ENCODE measurements at regions not wholly inside any gene's neighbourhood (a gene's known extent, or its start where the extent isn't known, plus 50 kb on each side); places are given as distances from the start of the nearest gene placed in this dataset.

- FAIRE-seq (no peak), DNase-seq (ENCODE audit: extremely low spot score, insufficient read length, low read depth) (no peak)
Measured at GRCh38 chr10:118939211-118940007, 90.1 kb upstream of the NANOS1 start.

DNA sequence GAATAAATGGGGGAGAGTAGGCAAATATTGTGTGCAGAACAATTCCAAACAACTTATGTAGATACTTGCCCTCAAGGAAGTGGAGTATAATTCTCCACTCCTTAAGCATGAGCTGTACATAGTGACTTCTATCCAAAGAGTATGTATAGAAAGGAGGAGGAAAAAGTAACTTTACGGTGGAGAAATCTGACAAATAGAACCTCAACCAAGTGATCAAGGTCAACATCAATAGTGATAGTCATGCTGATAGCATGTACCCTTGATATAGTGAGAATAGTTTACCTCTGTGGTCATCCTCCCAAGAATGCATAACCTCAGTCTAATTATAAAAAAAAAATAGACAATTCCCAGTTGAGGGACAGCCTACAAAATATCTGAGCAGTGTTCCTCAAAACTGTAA is 89.1 kb upstream of the NANOS1 start:
- DNase-seq (ENCODE audit: extremely low spot score, insufficient read length, low read depth) (no peak), FAIRE-seq (no peak)

DNA sequence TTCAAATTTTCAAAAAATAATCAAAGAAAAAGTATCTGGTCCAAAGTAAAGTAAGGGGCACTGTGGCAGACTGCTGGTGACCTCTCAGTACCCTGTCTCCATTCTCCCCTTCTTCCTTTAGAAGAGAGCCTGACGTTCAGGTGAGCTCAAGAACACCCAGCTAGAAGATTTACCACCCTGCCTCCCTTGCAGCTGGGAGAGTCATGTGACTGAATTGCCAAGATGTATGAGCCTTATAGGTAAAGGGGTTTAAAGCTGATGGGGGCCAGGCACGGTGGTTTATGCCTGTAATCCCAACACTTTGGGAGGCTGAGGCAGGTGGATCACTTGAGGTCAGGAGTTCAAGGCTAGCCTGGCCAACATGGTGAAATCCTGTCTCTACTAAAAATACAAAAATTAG is 86.3 kb upstream of the NANOS1 start:
- FAIRE-seq (no peak), DNase-seq (ENCODE audit: extremely low spot score, insufficient read length, low read depth) (no peak)

- FAIRE-seq (no peak), DNase-seq (ENCODE audit: extremely low spot score, insufficient read length, low read depth) (no peak)
Measured at GRCh38 chr10:118944959-118945633, 84.4 kb upstream of the NANOS1 start.

- no peak for DNase-seq (ENCODE audit: extremely low spot score, insufficient read length, low read depth)
Measured at GRCh38 chr10:118948786-118949185, 80.7 kb upstream of the NANOS1 start.

DNA sequence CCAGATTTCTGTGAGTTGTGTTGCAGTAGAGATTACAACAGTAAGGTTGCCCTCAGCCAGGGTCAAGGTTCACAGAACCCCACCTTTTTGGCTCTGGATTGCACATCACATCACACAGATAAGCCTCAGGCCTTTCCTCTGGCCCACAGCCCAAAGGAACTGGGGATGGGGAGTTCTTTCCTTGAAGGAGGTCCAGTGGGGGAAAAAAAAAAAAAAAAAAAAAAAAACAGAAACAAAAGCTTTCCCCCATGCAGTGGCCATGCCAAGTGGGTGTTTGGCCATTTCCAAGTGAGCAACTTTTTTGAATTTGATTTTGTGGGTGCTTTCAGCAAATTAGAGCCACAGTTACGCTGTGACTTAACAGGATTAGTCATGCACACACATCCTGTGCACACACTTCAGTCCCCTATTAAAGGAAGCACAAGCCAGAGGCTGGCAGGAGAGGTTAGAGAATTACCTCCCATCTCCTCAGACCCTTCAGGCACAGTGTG is 79.3 kb upstream of the NANOS1 start:
- FAIRE-seq (no peak), DNase-seq (ENCODE audit: extremely low spot score, insufficient read length, low read depth) (no peak)

More at GRCh38 chr10:118948786-118949185, 80.7 kb upstream of the NANOS1 start:
- no peak for FAIRE-seq

DNA sequence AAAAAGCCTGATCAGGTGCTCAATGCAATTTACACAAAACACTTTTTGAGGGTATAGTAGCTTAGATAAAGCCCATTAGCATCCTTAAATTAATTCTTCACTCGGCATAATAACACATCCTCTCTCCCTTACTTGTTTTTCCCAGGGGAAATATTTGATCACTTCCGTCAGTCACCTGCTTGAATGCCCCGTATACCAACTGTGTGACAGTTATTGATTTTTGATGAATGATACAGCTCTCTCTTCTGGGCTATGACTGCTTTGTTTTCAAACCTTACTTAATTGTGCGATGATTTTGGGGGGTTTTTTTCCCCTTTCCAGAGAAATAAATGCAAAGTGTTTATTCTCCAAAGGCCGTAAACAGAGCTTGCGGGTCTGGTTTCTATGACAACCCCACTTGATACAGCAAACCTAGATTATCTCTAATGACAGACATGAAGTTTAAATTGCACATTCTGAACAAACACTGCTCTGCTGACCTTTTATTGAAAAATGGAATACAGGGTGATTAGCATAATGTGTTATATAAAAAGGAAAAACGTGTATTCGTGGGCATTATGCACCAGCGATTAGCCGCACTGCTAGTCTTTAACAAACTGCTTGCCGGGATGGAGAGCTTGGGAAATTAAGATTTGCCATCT is 78.4 kb upstream of the NANOS1 start:
- FAIRE-seq = no peak
- DNase-seq (ENCODE audit: extremely low spot score, insufficient read length, low read depth) = no peak

DNA sequence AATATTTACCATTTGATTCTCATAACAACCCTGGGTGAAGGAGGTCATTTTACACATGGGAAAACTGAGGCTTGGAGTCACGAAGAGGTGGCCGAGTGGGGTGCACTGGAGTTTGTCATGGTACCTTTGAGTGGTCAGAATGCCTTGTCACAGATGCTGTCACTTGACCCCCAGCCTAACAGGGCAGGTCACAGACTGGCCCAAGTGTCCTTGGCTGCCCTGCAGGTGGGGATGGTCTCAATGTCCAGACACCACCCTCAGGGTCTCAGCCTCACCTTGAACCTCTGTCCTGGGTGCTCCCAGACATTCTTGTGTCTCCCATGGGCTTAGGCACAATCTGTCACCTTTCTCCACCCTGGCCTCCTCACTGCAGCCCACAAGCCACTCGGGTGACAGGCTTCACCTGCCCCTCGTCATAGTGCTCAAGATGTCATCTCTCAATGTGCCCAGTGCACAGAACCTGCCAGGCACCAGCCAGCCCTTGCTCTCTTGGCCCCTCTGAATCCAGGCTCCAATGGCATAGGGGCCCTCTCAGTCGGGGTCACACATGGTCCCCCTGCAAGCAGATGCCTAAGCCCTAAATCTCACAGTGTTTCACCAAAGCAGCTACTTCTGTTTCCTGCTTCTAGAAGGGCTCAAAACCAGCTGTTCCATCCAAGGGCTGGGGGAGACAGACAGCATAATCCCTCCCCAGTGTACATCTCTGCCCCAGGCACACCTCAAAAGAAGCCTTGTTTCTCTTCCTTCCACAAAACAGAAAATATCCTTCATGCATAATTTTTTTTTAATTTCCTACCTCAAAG is 76.8 kb upstream of the NANOS1 start:
- FAIRE-seq (no peak), DNase-seq (ENCODE audit: extremely low spot score, insufficient read length, low read depth) (no peak)

DNA sequence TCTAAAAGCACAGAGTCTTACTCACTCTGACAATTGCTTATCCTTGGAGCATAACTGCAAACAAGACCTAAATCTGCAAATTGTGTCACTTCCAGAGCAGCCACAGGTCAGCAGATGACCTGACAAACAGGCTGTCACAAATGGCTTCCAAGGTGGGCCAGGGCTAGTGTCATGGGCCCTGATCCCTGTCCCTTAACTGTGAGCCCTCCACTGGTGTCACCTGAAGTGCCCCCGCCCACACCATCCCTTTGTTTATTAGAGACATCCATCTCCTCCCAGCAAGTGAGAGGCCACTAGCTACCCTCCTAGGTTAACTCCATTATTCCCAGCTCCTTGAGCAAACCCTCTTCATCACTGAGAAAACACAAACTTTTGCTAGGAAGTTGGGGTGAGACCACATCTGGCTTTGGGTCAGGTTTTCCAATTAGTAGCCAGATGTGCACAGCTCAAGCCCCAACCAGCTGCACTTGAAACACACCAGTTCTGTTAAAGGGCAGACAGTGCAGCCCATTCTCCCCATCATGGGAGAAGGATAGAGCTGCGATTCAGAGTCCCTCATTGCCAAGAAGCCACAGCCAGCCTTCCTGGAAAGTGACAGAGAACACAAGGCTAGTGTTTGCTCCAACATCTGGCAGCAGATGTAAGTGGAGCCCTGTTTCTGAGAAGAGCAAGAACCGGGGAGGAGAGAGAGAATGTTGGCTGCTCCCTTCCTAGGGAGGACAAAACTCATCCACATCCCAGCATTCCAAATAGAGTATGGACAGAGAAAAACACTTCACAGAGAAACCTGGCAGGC is 75.7 kb upstream of the NANOS1 start:
- FAIRE-seq (no peak), DNase-seq (ENCODE audit: extremely low spot score, insufficient read length, low read depth) (no peak)

DNA sequence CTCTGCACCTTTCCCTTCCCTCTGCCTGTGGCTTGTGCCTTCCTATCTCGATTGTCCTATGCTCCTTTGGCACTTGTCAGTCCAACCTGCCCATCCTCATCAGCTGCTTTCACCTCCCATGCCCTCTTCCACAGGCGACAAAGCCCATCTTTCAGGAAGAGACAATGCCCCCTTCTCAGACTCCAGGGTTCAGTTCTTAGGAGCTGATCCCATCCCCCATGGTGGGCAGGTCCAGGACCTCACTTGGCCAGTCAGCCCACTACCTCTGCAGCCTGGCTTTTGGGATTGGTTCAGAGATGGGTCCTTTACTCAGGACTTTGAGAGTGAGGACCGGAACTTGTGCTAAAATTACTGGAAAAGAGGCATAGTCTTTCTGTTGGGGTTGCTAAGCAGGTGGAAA is 74.0 kb upstream of the NANOS1 start:
- no peak for FAIRE-seq
- no peak for DNase-seq (ENCODE audit: extremely low spot score, insufficient read length, low read depth)

DNA sequence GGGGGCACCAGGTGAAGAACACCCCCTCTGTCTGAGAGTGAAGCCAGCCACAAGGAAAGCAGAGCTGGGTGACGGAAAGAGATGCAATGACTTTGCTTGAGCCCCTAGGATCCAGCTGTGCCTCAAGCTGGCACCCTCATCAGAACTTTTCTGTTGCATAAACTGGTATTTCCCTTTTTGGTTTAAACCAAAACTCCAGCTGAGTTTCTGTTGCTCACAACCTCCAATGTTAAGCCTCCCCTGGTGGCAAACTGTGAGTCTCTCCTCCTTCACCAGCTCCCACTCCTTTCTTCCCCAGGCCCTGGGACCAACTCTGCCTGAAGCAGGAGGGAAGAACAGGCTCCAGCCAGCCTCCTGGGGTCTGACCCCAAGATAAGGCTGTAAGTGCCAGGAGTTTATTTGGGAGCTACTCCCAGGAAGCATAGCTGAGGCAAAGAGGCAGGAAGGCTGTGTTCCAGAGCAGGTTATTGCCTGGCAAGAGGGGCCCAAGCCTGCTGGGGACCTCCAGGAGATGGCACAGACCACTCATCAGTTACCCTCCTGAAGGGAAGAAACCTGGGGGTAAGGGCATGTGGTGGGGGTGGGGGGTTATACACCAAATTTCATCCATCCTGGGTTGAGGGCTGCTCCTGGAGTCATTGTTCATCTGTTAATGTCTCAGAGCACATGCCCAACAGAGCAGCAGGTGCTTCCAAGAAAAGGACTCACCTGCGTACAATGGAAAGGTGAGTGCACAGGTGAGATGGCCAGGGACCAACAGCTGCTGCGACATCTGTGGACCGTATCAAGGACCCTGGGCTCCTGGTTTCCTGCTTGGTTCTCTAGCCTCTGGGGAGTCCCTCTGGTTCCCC is 73.3 kb upstream of the NANOS1 start:
- FAIRE-seq (no peak), DNase-seq (ENCODE audit: extremely low spot score, insufficient read length, low read depth) (no peak)

GRCh38 chr10:118956802-118957442 is 72.6 kb upstream of the NANOS1 start:
- FAIRE-seq (no peak), DNase-seq (ENCODE audit: extremely low spot score, insufficient read length, low read depth) (no peak)

- DNase-seq (ENCODE audit: extremely low spot score, insufficient read length, low read depth) (no peak), FAIRE-seq (no peak)
Measured at GRCh38 chr10:118957443-118957825, 72.1 kb upstream of the NANOS1 start.

GRCh38 chr10:118957966-118958365 is 71.5 kb upstream of the NANOS1 start:
- no peak for FAIRE-seq
- no peak for DNase-seq (ENCODE audit: extremely low spot score, insufficient read length, low read depth)

GRCh38 chr10:118958559-118958958 is 71.0 kb upstream of the NANOS1 start:
- FAIRE-seq = no peak

GRCh38 chr10:118958984-118959925 is 70.3 kb upstream of the NANOS1 start:
- DNase-seq (ENCODE audit: extremely low spot score, insufficient read length, low read depth) (no peak), FAIRE-seq (no peak)

More at GRCh38 chr10:118958559-118958958, 71.0 kb upstream of the NANOS1 start:
- no peak for DNase-seq (ENCODE audit: extremely low spot score, insufficient read length, low read depth)
